Astrocyte of the hippocampus (primary cell): ENCODE measurements at regions not wholly inside any gene's neighbourhood (a gene's known extent, or its start where the extent isn't known, plus 50 kb on each side); places are given as distances from the start of the nearest gene placed in this dataset.
"Not testable (repeated sequence)": the region's sequence is repeated elsewhere in the genome, so short reads cannot be mapped to it uniquely, and the experiment has no call there.

Experiments
- DNase-seq: peaks from one replicate; pipeline ENCODE4 v3.0.0; 2011; ENCODE audit warnings: low read depth, low spot score

DNA sequence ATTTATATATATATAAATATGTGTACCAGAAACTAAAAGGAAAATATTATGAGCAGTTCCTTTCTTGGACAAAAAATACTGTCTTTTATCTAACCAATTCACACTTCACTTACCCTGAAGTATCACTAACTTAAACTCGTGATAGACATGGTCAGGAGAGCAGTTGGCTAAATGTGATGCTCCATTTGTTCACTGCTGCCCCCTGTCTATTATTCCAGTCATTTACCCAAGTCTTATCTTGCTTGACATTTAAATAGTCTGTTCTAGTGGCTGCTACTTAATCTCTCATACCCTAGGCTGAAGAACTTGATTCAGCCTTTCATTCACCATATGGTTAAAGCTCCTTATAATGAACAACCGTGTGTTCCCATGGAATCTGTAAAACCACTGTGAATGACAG is 789.6 kb upstream of the EYS start:
- peak; percentile 4 for DNase-seq

DNA sequence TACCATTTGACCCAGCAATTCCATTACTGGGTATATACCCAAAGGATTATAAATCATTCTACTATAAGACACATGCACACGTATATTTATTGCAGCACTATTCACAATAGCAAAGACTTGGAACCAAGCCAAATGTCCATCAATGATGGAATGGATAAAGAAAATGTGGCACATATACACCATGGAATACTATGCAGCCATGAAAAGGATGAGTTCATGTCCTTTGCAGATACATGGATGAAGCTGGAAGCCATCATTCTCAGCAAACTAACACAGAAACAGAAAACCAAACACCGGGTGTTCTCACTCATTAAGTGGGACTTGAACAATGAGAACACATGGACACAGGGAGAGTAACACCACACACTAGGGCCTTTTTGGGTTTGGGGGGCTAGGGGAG is 787.6 kb upstream of the EYS start:
- not testable (repeated sequence) for DNase-seq

DNA sequence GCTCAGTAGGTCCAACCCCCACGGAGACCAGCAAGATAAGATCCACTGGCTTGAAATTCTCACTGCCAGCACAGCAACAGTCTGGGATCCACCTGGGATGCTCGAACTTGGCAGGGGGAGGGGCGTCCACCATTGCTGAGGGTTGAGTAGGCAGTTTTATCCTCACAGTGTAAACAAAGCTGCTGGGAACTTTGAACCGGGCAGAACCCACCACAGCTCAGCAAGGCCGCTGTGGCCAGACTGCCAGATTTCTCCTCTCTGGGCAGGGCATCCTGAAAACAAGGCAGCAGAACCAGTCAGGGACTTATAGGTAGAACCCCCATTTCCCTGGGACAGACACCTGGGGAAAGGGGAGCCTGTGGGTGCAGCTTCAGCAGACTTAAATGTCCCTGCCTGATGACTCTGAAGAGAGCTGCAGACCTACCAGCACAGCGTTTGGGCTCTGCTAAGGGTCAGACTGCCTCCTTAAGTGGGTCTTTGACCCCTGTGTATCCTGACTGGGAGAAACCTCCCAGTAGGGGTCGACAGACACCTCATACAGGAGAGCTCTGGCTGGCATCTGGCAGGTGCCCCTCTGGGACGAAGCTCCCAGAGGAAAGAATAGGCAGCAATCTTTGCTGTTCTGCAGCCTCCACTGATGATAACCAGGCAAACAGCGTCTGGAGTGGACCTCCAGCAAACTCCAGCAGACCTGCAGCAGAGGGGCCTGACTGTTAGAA is 782.4 kb upstream of the EYS start:
- DNase-seq = no peak

DNA sequence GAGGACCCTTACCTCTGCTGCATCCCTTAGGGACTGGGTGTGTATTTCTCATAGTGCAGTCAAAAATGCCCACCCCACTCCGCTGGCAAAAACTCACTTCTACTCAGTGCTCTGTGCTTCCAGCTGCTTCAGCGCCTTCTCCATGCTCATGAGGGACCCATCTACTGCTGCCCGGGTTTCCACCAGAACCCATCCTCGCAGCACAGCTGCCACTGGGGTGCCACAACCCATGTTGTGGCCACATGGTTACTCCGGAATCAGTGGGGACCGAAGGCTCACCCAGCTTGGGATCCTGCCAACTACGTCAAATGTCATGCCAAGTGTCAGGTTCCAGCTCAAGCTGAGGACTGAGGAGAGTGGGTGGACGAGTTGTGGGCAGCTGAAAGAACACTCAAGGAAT is 774.2 kb upstream of the EYS start:
- no peak for DNase-seq

DNA sequence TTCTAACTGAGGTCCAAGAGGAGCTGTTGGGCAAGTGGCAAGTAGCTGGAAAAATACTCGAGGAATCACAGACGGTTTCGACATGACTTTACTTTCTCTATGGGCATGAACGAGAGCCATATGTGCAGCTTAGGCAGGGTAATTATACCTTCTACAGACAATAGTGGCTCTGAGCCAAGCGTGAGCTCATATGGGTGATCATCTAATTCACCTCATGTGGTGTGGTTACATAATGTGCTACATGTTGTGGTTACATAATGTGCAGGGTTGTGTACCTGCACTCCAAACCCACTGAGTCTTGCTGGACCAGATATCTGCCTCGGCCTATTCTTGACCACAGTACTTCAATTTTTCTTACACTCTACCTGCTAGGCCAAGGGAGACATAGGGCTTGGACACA is 771.7 kb upstream of the EYS start:
- no peak for DNase-seq

DNA sequence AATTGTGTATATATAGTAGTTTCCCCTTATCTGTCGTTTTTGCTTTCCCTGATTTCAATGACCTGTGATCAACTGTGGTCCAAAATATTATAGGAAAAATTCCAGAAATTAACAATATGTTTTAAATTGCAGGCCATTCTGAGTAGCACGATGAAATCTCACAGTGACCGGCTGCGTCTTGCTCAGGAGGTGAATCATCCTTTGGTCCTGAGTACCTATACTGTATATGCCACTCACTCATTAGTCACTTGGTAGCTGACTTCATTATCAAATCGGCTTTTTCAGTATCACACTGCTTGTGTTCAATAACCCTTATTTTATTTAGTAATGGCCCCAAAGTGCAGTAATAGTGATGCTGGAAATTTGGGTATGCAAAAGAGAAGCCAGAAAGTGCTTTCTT is 728.3 kb upstream of the EYS start:
- no peak for DNase-seq

DNA sequence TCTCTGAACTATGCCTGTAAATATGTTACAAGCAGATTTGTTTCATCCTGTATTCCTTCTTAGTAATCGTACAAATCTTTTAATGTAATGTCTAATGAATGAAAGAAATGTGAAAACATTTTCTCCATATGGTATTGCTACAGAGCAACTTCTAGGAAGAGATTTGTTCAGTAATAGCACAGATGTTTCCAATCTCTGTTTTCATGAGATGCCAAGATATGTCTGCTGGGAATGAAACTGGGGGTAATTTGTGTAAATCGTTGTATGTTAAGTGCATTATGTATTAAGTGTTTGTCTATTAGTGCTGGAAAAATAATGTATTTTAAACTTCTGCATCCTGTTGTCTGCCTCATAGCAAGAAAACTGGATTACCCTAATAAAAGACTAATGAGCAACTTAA is 722.2 kb upstream of the EYS start:
- DNase-seq = no peak

DNA sequence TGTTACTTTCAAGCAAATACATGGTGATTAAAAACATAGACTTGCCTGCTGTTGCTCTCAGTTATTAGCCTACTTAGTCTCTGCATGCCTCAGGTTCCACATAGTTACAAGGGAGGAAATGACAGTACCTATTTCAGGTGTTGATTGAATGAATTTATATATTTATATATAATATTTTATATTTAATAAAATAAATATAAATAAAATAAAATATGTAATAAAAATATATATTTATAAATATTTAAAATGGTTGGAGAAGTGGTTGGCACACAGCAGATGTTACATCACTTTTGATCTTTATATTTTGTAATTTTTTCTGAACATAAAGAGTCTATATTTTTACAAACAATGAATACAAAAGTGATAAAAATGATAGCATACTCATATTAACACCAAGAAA is 716.0 kb upstream of the EYS start:
- no peak for DNase-seq

DNA sequence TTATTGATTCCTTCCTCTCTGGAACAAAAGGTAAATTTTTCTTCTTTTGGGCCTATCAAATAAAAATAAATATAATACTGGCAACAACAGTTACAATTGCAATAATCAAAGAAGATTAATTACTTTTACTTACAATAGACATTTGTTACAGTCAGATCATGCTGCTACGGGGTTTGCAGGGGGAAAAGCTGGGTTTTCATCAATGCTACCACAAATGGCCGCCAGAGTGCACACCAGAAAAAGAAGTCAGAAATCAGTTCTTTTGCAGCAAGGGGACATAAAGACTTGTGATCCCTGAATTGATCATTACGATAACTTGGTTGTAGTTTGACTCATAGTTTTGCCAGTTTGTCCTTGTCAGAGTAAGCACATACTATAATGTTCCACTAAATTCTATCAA is 714.5 kb upstream of the EYS start:
- DNase-seq = peak; percentile 27

DNA sequence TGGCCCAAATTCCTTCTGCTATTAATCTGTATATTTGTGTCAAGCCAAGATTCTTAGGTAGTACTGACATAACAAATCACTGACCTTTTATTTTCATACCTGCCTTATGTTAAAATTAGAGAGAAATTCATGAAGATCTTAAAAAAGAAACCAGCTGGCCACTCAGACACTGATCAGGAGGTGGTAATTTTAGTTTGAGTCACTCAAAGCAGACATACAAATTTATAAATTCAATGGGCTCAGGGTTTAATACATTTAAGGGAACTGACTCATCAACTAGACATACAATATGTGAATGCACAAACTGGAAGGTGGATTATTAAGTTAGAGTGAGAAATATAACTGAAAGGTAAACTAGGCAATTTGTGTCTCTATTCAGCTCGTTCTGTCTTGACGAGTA is 711.9 kb upstream of the EYS start:
- no peak for DNase-seq

DNA sequence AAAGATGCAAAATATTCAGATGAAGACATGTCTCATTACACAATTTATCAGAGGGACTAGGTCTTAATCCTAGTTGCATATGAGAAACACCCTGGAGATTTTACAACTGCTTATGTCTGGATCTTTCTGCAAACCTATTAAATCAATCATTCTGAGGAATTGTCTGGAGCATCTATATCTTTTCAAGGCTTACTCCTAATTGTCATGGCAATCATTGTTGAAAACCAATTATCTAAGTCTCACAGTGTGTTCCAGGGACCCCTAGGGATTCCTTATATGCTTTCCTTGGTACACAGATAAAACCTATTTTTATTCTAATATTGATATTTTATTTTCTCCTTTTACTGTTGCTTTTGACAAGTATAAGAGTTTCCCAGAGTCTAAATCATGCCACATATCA is 696.9 kb upstream of the EYS start:
- DNase-seq = no peak

DNA sequence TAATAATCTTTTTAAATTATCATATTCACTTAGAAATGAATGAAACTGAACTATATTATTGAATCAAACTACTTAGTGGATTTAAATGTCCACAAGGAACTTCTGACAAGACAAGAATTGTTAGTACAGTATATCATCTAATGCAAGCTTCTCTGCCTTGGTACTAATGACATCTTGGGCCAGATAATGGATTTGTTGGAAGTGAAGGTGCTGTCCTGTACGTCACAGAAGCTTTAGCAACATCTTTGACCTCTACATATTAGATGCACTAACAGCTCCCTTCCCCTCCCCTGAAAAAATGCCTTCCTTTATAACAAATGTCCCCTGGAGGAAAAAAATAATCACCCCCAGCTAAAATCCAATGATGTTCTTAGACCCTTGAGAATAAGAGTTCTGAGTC is 695.8 kb upstream of the EYS start:
- no peak for DNase-seq

DNA sequence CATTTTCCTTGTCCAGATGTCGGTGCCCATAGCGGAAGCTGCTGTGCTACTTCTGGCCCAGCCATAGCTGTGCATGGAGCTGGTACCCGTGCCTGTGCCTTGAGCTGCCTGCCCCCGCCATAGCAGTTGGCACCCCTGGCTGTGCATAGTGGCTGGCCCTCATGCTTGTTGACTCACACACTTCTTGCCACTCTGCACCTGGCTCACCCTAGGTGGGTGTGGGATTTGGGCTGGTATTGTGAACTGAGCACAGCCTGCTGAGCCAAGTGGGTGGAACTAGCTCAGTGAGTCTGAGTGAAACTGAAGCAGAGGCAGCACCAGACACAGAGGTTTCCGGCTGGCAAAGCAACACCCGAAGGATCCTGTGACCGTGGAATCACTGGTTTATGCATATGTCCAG is 689.5 kb upstream of the EYS start:
- no peak for DNase-seq

DNA sequence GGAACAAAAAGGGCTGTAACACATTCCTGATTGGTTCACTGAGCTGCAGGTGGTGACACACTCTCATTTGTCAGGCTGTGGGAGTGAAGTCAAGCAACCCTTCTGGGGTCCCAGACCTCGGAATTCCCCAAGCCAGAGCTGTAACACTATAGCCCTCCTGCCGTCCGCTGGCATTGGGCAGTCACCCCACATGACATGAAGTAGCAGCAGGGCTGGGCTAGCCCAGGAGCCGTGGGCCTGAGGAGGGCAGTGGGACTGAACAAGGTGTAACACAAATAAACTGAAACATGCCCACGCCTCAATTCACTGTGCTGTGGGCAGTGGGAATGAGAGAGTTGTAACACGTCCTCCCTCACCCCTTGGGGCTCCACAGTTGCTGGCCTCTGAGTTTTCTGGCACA is 689.1 kb upstream of the EYS start:
- DNase-seq = no peak

DNA sequence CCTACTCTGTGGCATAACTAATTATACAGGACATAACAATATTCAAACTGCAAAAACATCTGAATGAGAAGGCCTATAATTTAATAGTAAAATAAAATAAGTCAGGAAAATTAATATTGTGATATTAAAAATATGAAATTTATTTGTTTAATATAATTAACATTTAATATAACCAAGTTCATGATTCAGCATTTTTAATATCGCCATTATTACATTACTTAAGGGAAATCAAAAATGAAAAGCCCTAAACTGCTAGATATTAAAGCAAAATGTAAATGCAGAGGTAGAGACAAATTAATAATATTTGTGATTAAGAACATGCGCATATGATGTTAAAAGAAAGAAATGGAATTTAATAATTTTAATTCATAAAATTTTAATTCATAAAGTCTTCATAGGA is 683.4 kb upstream of the EYS start:
- no peak for DNase-seq

DNA sequence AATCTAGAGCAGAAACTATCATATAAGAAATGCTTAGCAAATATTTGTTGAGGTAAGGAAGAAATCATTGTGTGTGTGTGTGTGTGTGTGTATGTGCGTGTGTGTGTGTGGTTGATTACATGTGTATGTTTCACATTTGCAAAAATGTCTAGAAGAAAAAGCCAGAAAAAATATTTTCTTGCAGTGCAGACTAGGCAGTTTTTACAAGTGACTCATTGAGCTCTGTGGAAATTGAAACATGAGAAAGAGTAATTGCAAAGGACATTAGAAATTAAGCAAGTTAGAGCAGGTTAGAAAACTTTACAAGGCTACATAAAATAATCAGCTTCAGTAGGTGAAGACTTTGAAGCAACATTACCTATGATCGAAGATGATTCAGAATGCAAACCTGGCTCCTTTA is 669.0 kb upstream of the EYS start:
- DNase-seq = peak; percentile 10

DNA sequence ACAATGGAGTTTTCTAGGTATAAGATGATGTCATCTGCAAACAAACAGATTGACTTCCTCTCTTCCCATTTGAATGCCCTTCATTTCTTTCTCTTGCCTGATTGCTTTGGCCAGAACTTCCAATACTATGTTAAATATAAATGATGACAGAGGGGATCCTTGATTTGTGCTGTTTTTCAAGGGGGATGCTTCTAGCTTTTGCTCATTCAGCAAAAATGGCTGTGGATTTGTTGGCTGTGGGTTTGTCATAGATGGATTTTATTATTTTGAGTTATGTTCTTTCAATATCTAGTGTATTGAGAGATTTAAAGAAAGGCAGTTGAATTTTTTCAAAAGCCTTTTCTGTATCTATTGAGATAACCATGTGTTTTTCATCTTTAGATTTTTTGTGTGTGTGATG is 662.4 kb upstream of the EYS start:
- DNase-seq = no peak

DNA sequence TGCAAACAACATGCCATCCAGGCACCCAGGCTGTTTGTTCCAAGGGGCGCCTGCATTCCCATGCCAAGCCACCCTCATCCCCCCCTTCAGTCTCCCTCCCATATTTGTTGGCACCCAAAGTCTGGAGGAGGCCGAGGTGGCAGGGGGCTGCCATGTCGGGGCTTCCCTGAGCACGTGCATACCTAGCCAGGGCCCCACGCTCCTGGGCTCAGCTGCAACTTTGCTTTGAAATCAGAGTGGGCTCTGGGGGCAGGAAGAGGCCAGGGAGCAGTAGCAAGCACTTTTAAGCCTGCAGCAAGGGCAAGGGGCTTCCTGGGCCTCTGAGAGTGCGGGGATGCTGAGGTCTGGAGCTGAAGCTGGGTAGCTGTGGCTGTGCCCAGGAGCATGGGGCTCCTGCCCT is 655.9 kb upstream of the EYS start:
- no peak for DNase-seq

DNA sequence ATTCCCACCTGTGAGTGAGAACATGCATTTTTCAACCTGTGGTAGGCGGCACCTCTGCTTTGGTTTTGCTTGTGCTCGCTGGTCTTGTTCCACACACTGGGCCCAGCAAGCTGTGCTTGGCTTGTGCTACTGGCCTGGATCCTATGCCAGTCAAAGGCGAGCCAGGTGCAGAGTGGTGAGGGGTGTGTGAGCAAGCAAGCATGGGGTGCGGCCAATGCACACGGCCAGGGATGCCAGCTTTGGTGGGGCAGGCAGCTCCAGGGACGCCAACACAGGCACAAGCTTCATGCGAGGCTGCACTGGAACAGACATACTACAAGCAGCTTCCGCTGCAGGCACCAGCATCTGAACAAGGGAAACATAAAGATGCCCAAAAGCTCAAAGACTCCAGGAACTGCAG is 654.9 kb upstream of the EYS start:
- DNase-seq = no peak

DNA sequence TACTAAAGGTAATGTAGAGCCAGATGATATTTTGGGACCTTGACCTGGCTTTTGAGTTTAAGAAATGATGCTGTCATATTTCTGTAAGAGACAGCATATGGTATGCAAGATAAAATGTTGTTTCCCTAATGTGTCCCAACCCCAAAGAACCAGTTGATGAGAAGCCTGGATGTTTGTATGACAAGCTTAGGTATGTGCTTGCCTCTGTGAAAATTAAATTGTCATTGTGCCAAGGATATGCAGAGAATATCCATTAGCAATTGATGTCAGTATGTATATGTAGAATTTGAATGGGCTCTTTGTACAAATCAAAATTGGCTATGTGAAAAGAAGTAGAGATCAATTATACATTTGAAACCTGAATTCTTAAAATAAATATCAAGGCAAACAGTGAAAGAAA is 650.8 kb upstream of the EYS start:
- no peak for DNase-seq

DNA sequence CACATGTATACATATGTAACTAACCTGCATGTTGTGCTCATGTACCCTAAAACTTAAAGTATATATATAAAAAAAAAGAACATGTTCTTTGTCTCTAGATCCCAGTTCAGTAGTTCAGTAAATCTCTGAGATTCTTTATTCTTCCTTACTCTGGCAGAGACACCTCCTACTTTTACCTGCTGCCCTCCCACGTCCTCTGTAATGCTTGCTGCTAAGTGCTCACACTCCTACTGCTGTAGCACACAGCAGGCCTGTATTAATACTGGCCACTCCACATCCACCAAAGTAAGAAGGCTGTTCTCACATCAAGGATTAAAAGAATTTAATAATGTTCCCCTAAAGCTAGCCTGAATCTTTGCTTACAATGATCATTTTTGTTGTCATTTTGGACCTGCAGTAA is 648.4 kb upstream of the EYS start:
- DNase-seq = no peak

DNA sequence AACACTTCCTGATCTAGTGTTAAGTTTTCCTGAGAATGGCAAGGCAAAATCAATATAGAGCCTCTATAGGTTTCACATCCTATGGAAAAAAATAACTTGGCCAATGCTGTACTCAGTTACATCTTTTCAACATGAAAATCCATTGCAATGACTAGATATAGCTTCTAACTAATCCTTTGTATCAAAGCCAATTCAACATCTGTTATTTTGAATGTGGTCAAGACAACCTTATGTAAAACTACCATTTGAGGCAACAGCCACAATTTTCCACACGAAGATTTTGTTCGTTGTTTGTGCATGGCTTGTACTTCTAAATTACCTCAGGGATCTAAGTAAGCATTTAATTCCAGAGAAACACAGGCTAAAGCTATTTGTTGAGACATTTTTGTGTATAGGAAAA is 637.8 kb upstream of the EYS start:
- DNase-seq = no peak

DNA sequence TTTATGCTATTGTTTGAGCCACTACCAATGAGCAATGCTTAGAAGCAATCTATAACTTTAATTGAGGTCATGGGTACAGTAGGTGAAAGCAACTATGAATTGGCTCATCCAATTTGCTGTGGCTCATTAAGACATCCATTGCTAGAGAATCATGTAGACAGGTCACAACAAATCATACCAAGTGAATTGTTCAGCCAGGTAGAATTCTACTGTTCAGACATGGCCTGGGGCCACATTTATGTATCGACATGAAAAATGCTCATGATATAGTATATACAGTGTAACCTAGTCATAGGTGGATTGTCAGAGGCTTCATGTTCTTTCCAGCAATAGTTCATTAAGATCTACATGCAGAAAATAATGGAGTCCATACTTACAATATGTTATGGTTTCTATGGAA is 633.7 kb upstream of the EYS start:
- DNase-seq = no peak

DNA sequence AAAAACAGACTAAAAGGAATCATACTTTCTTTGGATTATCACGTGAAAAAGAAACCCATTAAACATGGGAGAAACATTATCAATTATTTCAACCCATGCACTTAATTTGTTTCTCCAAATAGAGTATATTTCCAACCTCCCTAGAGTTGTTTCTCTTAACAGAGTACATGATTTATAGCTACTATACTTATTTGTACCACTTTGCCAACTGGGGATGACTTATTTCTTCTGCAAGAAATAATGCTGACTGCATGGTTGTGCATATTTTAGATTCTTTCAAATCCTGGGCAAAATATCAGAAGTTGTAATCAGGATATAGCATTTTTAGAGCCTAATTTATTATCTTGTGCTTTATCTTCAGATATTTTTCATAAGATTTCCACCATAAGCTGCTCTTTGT is 629.1 kb upstream of the EYS start:
- DNase-seq = peak; percentile 1
